ENCODE measurements at regions not wholly inside any gene's neighbourhood (a gene's known extent, or its start where the extent isn't known, plus 50 kb on each side); places are given as distances from the start of the nearest gene placed in this dataset.
A peak's percentile ranks its signal among the peaks of the same experiment; 100 is the strongest.
"Not testable (repeated sequence)": the region's sequence is repeated elsewhere in the genome, so short reads cannot be mapped to it uniquely, and the experiment has no call there.

DNA sequence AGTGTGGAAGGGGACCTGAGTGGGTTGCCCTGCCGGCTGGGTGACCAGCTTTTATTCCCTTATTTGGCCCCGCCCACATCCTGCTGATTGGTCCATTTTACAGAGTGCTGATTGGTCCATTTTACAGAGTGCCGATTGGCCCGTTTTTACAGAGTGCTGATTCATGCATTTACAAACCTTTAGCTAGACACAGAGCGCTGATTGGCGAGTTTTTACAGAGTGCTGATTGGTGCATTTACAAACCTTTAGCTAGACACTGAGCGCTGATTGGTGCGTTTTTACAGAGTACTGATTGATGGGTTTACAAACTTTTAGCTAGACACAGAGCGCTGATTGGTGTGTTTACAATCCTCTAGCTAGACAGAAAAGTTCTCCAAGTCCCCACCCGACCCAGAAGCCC is 245.0 kb downstream of the MAT2B start:
- CTCF ChIA-PET; H3K4me1 ChIP-seq (ENCODE audit: control insufficient read depth in 2 of 2, insufficient read depth in 2 of 2, low read length in 2 of 2); H3K4me1 Mint-ChIP-seq; H3K27ac ChIP-seq (ENCODE audit: low read depth, low read length); H3K36me3 ChIP-seq (ENCODE audit: control insufficient read depth in 2 of 3, insufficient read depth in 3 of 3, low read length in 3 of 3); H3K27ac Mint-ChIP-seq; DNase-seq; H3K27me3 Mint-ChIP-seq; H3K9me3 ChIP-seq (ENCODE audit: control insufficient read depth in 2 of 3, low read length in 3 of 3); H3K4me3 ChIP-seq (ENCODE audit: low read length); H3K36me3 Mint-ChIP-seq; POLR2A ChIA-PET; intact Hi-C loops (cut with micrococcal nuclease); H3K27me3 ChIP-seq (ENCODE audit: control insufficient read depth in 2 of 2, insufficient read depth in 2 of 2, low read length in 2 of 2); H3K4me3 Mint-ChIP-seq; ATAC-seq: not testable (repeated sequence)
- H3K9me3 Mint-ChIP-seq: peaks cover 0 to 11% (median 3%) of the 10 kb centered on the region in 11 donors

DNA sequence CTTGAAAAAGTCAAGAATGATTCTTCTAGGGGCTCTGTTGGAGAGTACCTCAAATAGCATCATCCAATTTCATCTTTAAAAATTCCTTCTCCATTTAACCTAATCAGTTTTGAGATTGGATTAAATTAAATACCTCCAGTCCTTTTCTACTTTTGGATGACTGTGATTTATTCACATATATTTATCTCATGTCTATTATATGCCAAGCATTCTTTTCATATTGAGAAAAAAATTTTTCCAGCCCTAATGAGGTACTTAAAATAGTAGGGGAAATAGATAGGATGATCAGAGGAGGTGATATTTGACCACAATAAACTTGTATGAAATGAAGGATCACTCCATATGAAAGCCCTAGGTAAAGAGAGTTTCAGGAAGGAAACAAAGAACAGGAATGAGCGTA is 250.1 kb downstream of the MAT2B start:
- no peak for ATAC-seq
- no peaks in the 10 kb centered on the region for H3K27me3 ChIP-seq (ENCODE audit: control insufficient read depth in 2 of 2, insufficient read depth in 2 of 2, low read length in 2 of 2)
- no peak overlapping the region for H3K4me3 Mint-ChIP-seq
- H3K9me3 Mint-ChIP-seq: peaks cover 0 to 11% (median 4%) of the 10 kb centered on the region in 11 donors
- intact Hi-C loops (cut with micrococcal nuclease): no loop called here
- no peak for DNase-seq
- H3K27ac ChIP-seq (ENCODE audit: low read depth, low read length): no peak overlapping the region
- CTCF ChIA-PET: no interaction called here
- H3K4me1 Mint-ChIP-seq: peaks cover 0 to 5% (median 0%) of the 10 kb centered on the region in 7 donors
- H3K36me3 ChIP-seq (ENCODE audit: control insufficient read depth in 2 of 3, insufficient read depth in 3 of 3, low read length in 3 of 3): no peaks in the 10 kb centered on the region
- H3K4me1 ChIP-seq (ENCODE audit: control insufficient read depth in 2 of 2, insufficient read depth in 2 of 2, low read length in 2 of 2): no peaks in the 10 kb centered on the region
- no peaks in the 10 kb centered on the region for H3K36me3 Mint-ChIP-seq
- no peak overlapping the region for H3K27ac Mint-ChIP-seq
- H3K9me3 ChIP-seq (ENCODE audit: control insufficient read depth in 2 of 3, low read length in 3 of 3): no peaks in the 10 kb centered on the region
- POLR2A ChIA-PET: no interaction called here
- H3K27me3 Mint-ChIP-seq: no peaks in the 10 kb centered on the region
- H3K4me3 ChIP-seq (ENCODE audit: low read length): no peak overlapping the region

DNA sequence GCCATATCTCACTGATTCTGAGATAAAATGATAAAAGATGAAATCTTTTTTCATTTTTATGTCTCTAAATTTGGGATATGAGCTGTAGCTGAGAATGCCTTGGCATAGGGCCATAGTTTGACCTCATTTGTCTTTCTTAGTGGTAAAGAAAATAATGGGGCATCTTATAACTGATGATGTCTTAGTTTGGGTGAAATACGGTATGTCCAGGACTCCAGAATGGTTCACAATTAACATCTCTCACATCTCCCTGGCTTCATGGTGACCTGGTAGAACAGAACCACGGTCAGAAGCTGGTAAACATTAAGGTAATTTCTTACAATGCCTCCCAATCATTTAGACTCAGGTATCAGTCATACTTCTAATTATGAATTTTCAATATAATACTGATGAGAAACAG is 250.8 kb downstream of the MAT2B start:
- peaks cover 0 to 8% (median 2%) of the 10 kb centered on the region in 11 donors for H3K9me3 Mint-ChIP-seq
- Histone ChIP-seq H3K4me1 (ENCODE audit: control insufficient read depth in 2 of 2, insufficient read depth in 2 of 2, low read length in 2 of 2) (no peaks in the 10 kb centered on the region), H3K4me3 (ENCODE audit: low read length) (no peak overlapping the region), H3K36me3 (ENCODE audit: control insufficient read depth in 2 of 3, insufficient read depth in 3 of 3, low read length in 3 of 3) (no peaks in the 10 kb centered on the region), H3K27ac (ENCODE audit: low read depth, low read length) (no peak overlapping the region), H3K27me3 (ENCODE audit: control insufficient read depth in 2 of 2, insufficient read depth in 2 of 2, low read length in 2 of 2) (no peaks in the 10 kb centered on the region), H3K9me3 (ENCODE audit: control insufficient read depth in 2 of 3, low read length in 3 of 3) (no peaks in the 10 kb centered on the region)
- peaks cover 0 to under 1% (median 0%) of the 10 kb centered on the region in 5 donors for H3K27me3 Mint-ChIP-seq
- H3K4me1 Mint-ChIP-seq: peaks cover 0 to 5% (median 0%) of the 10 kb centered on the region in 7 donors
- no peaks in the 10 kb centered on the region for H3K36me3 Mint-ChIP-seq
- ATAC-seq: no peak
- H3K4me3 Mint-ChIP-seq: no peak overlapping the region
- no peak overlapping the region for H3K27ac Mint-ChIP-seq
- ChIA-PET CTCF (no interaction called here), POLR2A (no interaction called here)
- intact Hi-C loops (cut with micrococcal nuclease): no loop called here
- no peak for DNase-seq

DNA sequence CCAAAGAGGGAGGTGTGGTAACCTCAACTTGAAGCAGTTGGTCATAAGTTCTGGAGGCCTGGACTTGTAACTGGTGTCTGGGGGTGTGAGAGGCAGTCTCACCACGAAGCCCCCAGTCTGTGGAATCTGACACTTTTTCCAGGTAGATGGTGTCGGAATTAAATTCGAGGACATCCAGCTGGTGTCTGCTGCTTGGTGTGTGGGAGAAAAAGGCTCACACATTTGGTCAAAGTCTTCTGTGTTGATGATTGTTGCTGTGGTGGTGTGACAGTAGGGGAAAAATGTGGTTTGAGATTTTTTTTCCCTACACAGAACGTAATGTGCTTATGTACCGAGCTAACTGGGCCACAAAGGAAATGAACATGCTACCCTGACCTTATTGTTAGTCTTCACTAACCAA is 251.9 kb downstream of the MAT2B start:
- Mint-ChIP-seq H3K27ac (no peak overlapping the region), H3K9me3 (peaks cover 0 to 8% (median 2%) of the 10 kb centered on the region in 11 donors), H3K4me1 (peaks cover 0 to 5% (median 0%) of the 10 kb centered on the region in 7 donors), H3K27me3 (peaks cover 0 to 4% (median 0%) of the 10 kb centered on the region in 5 donors), H3K4me3 (no peak overlapping the region), H3K36me3 (no peaks in the 10 kb centered on the region)
- peak; percentile 34 for ATAC-seq
- no peaks in the 10 kb centered on the region for H3K27me3 ChIP-seq (ENCODE audit: control insufficient read depth in 2 of 2, insufficient read depth in 2 of 2, low read length in 2 of 2)
- intact Hi-C loops (cut with micrococcal nuclease): no loop called here
- DNase-seq: no peak
- no peak overlapping the region for H3K4me3 ChIP-seq (ENCODE audit: low read length)
- ChIA-PET POLR2A (no interaction called here), CTCF (no interaction called here)
- H3K36me3 ChIP-seq (ENCODE audit: control insufficient read depth in 2 of 3, insufficient read depth in 3 of 3, low read length in 3 of 3): no peaks in the 10 kb centered on the region
- H3K4me1 ChIP-seq (ENCODE audit: control insufficient read depth in 2 of 2, insufficient read depth in 2 of 2, low read length in 2 of 2): no peaks in the 10 kb centered on the region
- no peaks in the 10 kb centered on the region for H3K9me3 ChIP-seq (ENCODE audit: control insufficient read depth in 2 of 3, low read length in 3 of 3)
- no peak overlapping the region for H3K27ac ChIP-seq (ENCODE audit: low read depth, low read length)

DNA sequence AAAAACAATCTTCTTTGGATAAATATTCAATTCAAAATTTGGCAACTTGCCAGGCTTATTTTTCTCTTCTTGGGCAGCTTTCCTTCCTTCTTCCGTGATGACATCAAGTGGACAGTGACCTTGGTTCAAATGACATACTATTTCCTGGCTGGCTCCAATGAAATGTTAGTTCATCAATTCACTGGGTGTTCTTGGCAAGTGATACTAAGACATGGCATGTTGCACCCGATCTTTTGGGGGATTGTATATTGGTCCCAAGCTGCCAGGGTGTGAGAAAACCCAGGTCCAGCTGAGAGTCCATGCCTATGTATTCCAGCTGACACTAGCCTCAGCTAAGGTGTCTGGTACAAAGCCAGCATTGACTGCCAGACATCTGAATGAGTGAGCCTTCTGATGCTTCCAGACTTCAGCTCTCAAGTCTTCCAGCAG is 252.9 kb downstream of the MAT2B start:
- intact Hi-C loops (cut with micrococcal nuclease): no loop called here
- Mint-ChIP-seq H3K27ac (no peak overlapping the region), H3K36me3 (no peaks in the 10 kb centered on the region), H3K4me3 (no peak overlapping the region), H3K27me3 (peaks cover 0 to 4% (median 0%) of the 10 kb centered on the region in 5 donors), H3K9me3 (peaks cover 0 to 8% (median 2%) of the 10 kb centered on the region in 11 donors), H3K4me1 (peaks cover 0 to 5% (median 0%) of the 10 kb centered on the region in 7 donors)
- ChIA-PET POLR2A (no interaction called here), CTCF (no interaction called here)
- H3K9me3 ChIP-seq (ENCODE audit: control insufficient read depth in 2 of 3, low read length in 3 of 3): no peaks in the 10 kb centered on the region
- H3K27me3 ChIP-seq (ENCODE audit: control insufficient read depth in 2 of 2, insufficient read depth in 2 of 2, low read length in 2 of 2): no peaks in the 10 kb centered on the region
- no peaks in the 10 kb centered on the region for H3K4me1 ChIP-seq (ENCODE audit: control insufficient read depth in 2 of 2, insufficient read depth in 2 of 2, low read length in 2 of 2)
- no peak overlapping the region for H3K4me3 ChIP-seq (ENCODE audit: low read length)
- ATAC-seq (no peak), DNase-seq (no peak)
- H3K27ac ChIP-seq (ENCODE audit: low read depth, low read length): no peak overlapping the region
- no peaks in the 10 kb centered on the region for H3K36me3 ChIP-seq (ENCODE audit: control insufficient read depth in 2 of 3, insufficient read depth in 3 of 3, low read length in 3 of 3)

DNA sequence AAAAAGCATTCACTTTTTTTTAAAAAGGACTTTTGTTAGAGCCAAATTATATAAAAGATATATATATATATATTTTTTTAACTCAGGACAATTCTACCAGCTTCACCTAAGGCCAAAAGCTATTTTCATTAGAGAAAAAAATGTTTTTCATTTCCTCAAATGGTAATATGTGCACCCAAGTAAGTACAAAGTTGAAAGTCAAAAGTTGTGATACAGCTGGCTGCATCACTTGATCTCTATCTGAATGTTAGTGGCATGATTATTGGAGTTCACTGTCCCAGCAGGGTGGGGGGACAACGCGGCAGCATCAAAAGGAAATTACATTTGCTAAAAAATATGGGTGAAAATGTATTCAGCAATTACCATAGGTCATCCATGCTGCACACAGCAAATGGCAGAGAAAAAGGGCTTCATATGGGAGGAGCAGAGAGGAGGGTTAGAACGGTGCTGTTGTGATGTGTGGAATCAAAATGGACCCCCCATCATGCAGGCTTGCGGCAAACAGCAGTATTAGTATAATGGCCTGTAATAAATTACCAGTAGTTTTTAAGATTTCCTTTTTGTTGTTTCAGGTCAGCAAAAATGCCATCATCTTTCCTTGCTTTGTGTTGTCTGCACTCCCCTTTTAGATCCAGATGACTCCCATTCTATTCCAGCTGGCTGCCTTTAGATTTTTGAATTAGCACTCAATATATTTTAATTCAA is 253.7 kb downstream of the MAT2B start:
- Mint-ChIP-seq H3K4me1 (peaks cover 0 to 5% (median 0%) of the 10 kb centered on the region in 7 donors), H3K36me3 (no peaks in the 10 kb centered on the region), H3K4me3 (no peak overlapping the region), H3K9me3 (peaks cover 0 to 8% (median 2%) of the 10 kb centered on the region in 11 donors), H3K27me3 (peaks cover 0 to 4% (median 0%) of the 10 kb centered on the region in 5 donors), H3K27ac (peak overlapping the region in 1 of 9 donors; percentile 2)
- no peak overlapping the region for H3K4me3 ChIP-seq (ENCODE audit: low read length)
- ChIA-PET CTCF (no interaction called here), POLR2A (no interaction called here)
- no peak for DNase-seq
- no peaks in the 10 kb centered on the region for H3K4me1 ChIP-seq (ENCODE audit: control insufficient read depth in 2 of 2, insufficient read depth in 2 of 2, low read length in 2 of 2)
- intact Hi-C loops (cut with micrococcal nuclease): no loop called here
- H3K27ac ChIP-seq (ENCODE audit: low read depth, low read length): no peak overlapping the region
- ATAC-seq: no peak
- no peaks in the 10 kb centered on the region for H3K27me3 ChIP-seq (ENCODE audit: control insufficient read depth in 2 of 2, insufficient read depth in 2 of 2, low read length in 2 of 2)
- no peaks in the 10 kb centered on the region for H3K36me3 ChIP-seq (ENCODE audit: control insufficient read depth in 2 of 3, insufficient read depth in 3 of 3, low read length in 3 of 3)
- no peaks in the 10 kb centered on the region for H3K9me3 ChIP-seq (ENCODE audit: control insufficient read depth in 2 of 3, low read length in 3 of 3)

DNA sequence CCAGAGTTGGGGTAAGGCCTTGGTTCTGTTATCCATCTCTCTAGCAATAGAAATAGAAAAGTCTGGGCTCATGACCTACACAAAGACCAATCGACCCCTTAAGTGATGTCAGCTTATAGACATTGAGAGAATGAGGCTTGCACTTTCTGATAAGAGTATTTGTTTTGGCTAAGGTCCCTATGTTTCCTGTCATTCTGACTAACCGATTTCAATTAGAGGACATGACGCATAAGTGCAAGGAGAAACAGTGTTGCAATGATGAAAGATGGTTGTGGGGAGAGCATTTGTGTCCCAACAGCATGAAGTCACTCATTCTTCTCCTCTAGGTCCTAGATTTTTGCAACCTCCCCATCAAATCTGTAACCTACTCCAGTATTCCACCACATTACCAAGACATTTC is 255.1 kb downstream of the MAT2B start:
- no peaks in the 10 kb centered on the region for H3K36me3 ChIP-seq (ENCODE audit: control insufficient read depth in 2 of 3, insufficient read depth in 3 of 3, low read length in 3 of 3)
- CTCF ChIA-PET: no interaction called here
- H3K9me3 ChIP-seq (ENCODE audit: control insufficient read depth in 2 of 3, low read length in 3 of 3): no peaks in the 10 kb centered on the region
- Mint-ChIP-seq H3K9me3 (peaks cover 0 to 7% (median 0%) of the 10 kb centered on the region in 11 donors), H3K27me3 (peaks cover 0 to 4% (median 0%) of the 10 kb centered on the region in 5 donors), H3K27ac (no peak overlapping the region), H3K4me3 (no peak overlapping the region), H3K4me1 (peaks cover 0 to 5% (median 0%) of the 10 kb centered on the region in 7 donors), H3K36me3 (no peaks in the 10 kb centered on the region)
- no peak for ATAC-seq
- POLR2A ChIA-PET: no interaction called here
- intact Hi-C loops (cut with micrococcal nuclease): no loop called here
- H3K27ac ChIP-seq (ENCODE audit: low read depth, low read length): no peak overlapping the region
- H3K27me3 ChIP-seq (ENCODE audit: control insufficient read depth in 2 of 2, insufficient read depth in 2 of 2, low read length in 2 of 2): no peaks in the 10 kb centered on the region
- H3K4me1 ChIP-seq (ENCODE audit: control insufficient read depth in 2 of 2, insufficient read depth in 2 of 2, low read length in 2 of 2): no peaks in the 10 kb centered on the region
- DNase-seq: no peak
- no peak overlapping the region for H3K4me3 ChIP-seq (ENCODE audit: low read length)

Measured in naive thymus-derived CD4-positive, alpha-beta T cell (primary cell).